DOHH2 (cell line): ENCODE measurements at regions not wholly inside any gene's neighbourhood (a gene's known extent, or its start where the extent isn't known, plus 50 kb on each side); places are given as distances from the start of the nearest gene placed in this dataset.

Experiments used
- H3F3A ChIP-seq: fragments of 200-600 bp; sonication (generic), shearing (Covaris generic); 2 replicates; pipeline ENCODE4 v1.6.0; 2016; ENCODE audit warnings: antibody characterized with exemption, mild to moderate bottlenecking; ENCODE audit not compliant: control insufficient read depth, insufficient read depth
- H3K27ac ChIP-seq: fragments of 200-600 bp; sonication (generic); 2 replicates; pipeline ENCODE4 v1.5.1; 2014; ENCODE audit warnings: low read depth, mild to moderate bottlenecking, low read length, moderate library complexity
- H3K27me3 ChIP-seq: fragments of 200-600 bp; sonication (generic); 2 replicates; pipeline ENCODE4 v1.6.1; 2014; ENCODE audit warnings: mild to moderate bottlenecking, low read length, mixed read lengths; ENCODE audit not compliant: control insufficient read depth
- H3K36me3 ChIP-seq: fragments of 200-600 bp; sonication (generic); 2 replicates; pipeline ENCODE4 v1.6.1; 2014; ENCODE audit warnings: mild to moderate bottlenecking, low read length, moderate library complexity, mixed read lengths; ENCODE audit not compliant: control insufficient read depth
- H3K4me1 ChIP-seq: fragments of 200-600 bp; sonication (generic); 2 replicates; pipeline ENCODE4 v1.6.1; 2014; ENCODE audit warnings: mild to moderate bottlenecking, low read length, mixed read lengths; ENCODE audit not compliant: control insufficient read depth
- H3K4me2 ChIP-seq: fragments of 200-600 bp; sonication (generic); 2 replicates; pipeline ENCODE4 v1.6.0; 2014; ENCODE audit warnings: mild to moderate bottlenecking, low read length, moderate library complexity
- H3K4me3 ChIP-seq: fragments of 200-600 bp; sonication (generic); 2 replicates; pipeline ENCODE4 v1.5.1; 2014; ENCODE audit warnings: mild to moderate bottlenecking, low read length, mixed read lengths
- H3K79me2 ChIP-seq: fragments of 200-600 bp; sonication (generic); 2 replicates; pipeline ENCODE4 v1.6.1; 2014; ENCODE audit warnings: mild to moderate bottlenecking, low read length, mixed read lengths; ENCODE audit not compliant: control insufficient read depth
- H3K9me2 ChIP-seq: fragments of 200-600 bp; sonication (generic); replicated peaks from 2 replicates; pipeline ENCODE4 v1.6.1; 2014; ENCODE audit warnings: mild to moderate bottlenecking, low read length, mixed read lengths; ENCODE audit not compliant: control insufficient read depth
- H3K9me3 ChIP-seq: fragments of 200-600 bp; sonication (generic); 2 replicates; pipeline ENCODE4 v1.6.1; 2014; ENCODE audit warnings: antibody characterized with exemption, low read length, mixed read lengths; ENCODE audit not compliant: control insufficient read depth, insufficient read depth
- H4K20me1 ChIP-seq: fragments of 200-600 bp; sonication (generic); 2 replicates; pipeline ENCODE4 v1.6.0; 2014; ENCODE audit warnings: low read depth, mild to moderate bottlenecking, antibody characterized with exemption, low read length, moderate library complexity; ENCODE audit not compliant: control insufficient read depth, insufficient read depth
- EZH2phosphoT487 ChIP-seq: fragments of 200-600 bp; sonication (generic); IDR thresholded peaks from 2 replicates; pipeline ENCODE4 v1.6.1; 2017; ENCODE audit warnings: borderline replicate concordance, mild to moderate bottlenecking, antibody characterized with exemption, low read length, moderate library complexity, mixed read lengths
- TF ChIP-seq, protein P1 (sequence below): fragments of 200-600 bp; sonication (generic); IDR thresholded peaks from one replicate; pipeline ENCODE4 v1.5.1; 2014; ENCODE audit warnings: antibody characterized with exemption, mild to moderate bottlenecking, low read depth, low read length; ENCODE audit not compliant: poor library complexity, severe bottlenecking

DNA sequence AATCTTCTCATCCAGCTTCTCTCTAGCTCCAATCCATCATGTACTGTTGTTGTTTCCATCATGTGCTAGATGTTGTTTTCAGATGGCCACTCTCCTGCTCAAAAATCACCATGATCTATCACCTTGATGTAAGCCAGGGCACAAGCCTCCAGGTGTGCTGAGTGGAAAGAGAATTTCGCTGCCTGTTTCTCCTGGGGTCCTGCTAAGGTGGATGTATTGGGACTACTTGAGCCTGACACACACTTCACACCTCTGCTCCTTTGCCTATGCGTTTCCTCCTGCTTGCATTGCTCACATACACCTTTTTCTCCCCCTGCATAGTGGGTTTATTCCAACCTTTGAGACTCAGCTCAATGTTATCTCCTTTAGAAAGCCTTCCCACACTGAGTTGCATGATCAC is 287.6 kb downstream of the CYRIA start:
- H3K9me2 ChIP-seq: no peaks in the 10 kb centered on the region
- H3K36me3 ChIP-seq: no peaks in the 10 kb centered on the region
- no peaks in the 10 kb centered on the region for H3F3A ChIP-seq
- no peaks in the 10 kb centered on the region for H3K79me2 ChIP-seq
- TF ChIP-seq, protein P1, sequence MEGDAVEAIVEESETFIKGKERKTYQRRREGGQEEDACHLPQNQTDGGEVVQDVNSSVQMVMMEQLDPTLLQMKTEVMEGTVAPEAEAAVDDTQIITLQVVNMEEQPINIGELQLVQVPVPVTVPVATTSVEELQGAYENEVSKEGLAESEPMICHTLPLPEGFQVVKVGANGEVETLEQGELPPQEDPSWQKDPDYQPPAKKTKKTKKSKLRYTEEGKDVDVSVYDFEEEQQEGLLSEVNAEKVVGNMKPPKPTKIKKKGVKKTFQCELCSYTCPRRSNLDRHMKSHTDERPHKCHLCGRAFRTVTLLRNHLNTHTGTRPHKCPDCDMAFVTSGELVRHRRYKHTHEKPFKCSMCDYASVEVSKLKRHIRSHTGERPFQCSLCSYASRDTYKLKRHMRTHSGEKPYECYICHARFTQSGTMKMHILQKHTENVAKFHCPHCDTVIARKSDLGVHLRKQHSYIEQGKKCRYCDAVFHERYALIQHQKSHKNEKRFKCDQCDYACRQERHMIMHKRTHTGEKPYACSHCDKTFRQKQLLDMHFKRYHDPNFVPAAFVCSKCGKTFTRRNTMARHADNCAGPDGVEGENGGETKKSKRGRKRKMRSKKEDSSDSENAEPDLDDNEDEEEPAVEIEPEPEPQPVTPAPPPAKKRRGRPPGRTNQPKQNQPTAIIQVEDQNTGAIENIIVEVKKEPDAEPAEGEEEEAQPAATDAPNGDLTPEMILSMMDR: no peak
- TF ChIP-seq EZH2phosphoT487: no peak
- no peaks in the 10 kb centered on the region for H3K27me3 ChIP-seq
- H4K20me1 ChIP-seq: no peaks in the 10 kb centered on the region
- H3K4me1 ChIP-seq: no peaks in the 10 kb centered on the region
- H3K27ac ChIP-seq: no peak overlapping the region
- H3K4me2 ChIP-seq: no peak overlapping the region
- no peak overlapping the region for H3K4me3 ChIP-seq
- H3K9me3 ChIP-seq: no peaks in the 10 kb centered on the region

DNA sequence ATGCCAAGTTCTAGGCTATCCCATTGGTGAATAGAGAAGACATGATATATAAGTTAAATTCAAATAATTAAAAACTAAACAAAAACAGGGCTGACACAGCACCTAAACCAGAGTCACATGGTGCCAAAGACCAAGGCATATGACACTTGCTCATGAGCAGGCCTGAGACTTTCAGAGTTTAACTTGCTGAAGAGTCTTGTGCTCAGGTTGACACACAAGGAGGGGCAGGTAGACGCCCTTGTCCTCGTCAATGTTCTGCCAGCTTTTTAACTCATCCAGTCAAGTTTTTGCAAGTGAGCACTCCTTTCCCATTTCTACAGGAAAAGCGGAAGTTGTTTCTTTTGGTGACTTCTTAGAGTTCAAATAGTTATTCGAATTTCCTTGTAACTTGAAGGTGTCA is 289.7 kb downstream of the CYRIA start:
- Histone ChIP-seq H3K9me3 (no peaks in the 10 kb centered on the region), H4K20me1 (no peaks in the 10 kb centered on the region), H3F3A (no peaks in the 10 kb centered on the region), H3K27me3 (no peaks in the 10 kb centered on the region), H3K4me1 (no peaks in the 10 kb centered on the region), H3K27ac (no peak overlapping the region), H3K9me2 (no peaks in the 10 kb centered on the region), H3K79me2 (no peaks in the 10 kb centered on the region), H3K4me2 (no peak overlapping the region), H3K4me3 (no peak overlapping the region), H3K36me3 (no peaks in the 10 kb centered on the region)
- TF ChIP-seq, protein P1: no peak
- no peak for TF ChIP-seq EZH2phosphoT487

DNA sequence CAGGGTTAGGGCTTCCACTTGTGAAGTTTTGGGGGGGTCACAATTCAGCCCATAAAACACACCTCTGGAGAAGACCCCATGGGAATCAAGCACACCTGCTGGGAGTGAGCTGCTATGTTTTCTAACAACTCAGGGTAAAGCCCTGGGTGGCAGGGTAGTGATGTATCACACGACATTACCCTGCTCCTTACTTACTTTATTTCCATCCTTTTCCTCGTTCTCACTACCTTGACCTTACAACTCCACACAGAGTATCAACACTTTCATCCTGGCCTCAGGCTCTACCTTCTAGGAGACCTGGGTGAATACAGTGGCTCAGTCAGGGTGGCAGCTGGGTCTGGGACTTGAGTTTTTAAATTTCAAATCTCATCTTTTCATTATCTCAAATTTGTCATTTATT is 290.3 kb downstream of the CYRIA start:
- Histone ChIP-seq H3F3A (no peaks in the 10 kb centered on the region), H3K4me1 (no peaks in the 10 kb centered on the region), H3K4me2 (no peak overlapping the region), H3K9me2 (no peaks in the 10 kb centered on the region), H3K27ac (no peak overlapping the region), H3K27me3 (no peaks in the 10 kb centered on the region), H3K9me3 (no peaks in the 10 kb centered on the region), H3K4me3 (no peak overlapping the region), H3K36me3 (no peaks in the 10 kb centered on the region), H4K20me1 (no peaks in the 10 kb centered on the region), H3K79me2 (no peaks in the 10 kb centered on the region)
- TF ChIP-seq, protein P1: no peak
- no peak for TF ChIP-seq EZH2phosphoT487

DNA sequence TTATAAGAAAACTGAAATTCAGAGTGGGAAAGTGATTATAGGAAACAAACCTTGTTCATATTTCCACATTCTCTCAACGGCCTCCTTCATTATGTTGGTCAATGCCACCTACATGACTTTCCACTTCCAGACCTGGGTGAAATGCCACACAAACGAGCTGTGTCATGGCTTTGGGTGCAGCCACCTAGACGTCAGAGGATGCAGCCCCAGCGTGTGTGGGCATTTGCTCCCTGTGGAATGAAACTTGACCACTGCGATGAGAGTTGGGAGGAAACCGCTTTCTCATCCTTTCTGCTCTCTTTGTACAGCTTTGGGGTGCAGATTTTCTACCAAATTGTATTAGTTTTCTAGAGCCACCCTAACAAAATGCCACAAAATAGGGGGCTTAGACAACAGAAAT is 291.0 kb downstream of the CYRIA start:
- Histone ChIP-seq H3F3A (no peaks in the 10 kb centered on the region), H3K27ac (no peak overlapping the region), H3K79me2 (no peaks in the 10 kb centered on the region), H3K9me3 (no peaks in the 10 kb centered on the region), H3K4me1 (no peaks in the 10 kb centered on the region), H3K9me2 (no peaks in the 10 kb centered on the region), H3K4me2 (no peak overlapping the region), H4K20me1 (no peaks in the 10 kb centered on the region), H3K36me3 (no peaks in the 10 kb centered on the region), H3K27me3 (no peaks in the 10 kb centered on the region), H3K4me3 (no peak overlapping the region)
- TF ChIP-seq, protein P1: no peak
